ENCODE measurements at regions not wholly inside any gene's neighbourhood (a gene's known extent, or its start where the extent isn't known, plus 50 kb on each side); places are given as distances from the start of the nearest gene placed in this dataset.

GRCh38 chr6:128663238-128663637 lies 142.8 kb upstream of the PTPRK start:
- no peak for DNase-seq

DNA sequence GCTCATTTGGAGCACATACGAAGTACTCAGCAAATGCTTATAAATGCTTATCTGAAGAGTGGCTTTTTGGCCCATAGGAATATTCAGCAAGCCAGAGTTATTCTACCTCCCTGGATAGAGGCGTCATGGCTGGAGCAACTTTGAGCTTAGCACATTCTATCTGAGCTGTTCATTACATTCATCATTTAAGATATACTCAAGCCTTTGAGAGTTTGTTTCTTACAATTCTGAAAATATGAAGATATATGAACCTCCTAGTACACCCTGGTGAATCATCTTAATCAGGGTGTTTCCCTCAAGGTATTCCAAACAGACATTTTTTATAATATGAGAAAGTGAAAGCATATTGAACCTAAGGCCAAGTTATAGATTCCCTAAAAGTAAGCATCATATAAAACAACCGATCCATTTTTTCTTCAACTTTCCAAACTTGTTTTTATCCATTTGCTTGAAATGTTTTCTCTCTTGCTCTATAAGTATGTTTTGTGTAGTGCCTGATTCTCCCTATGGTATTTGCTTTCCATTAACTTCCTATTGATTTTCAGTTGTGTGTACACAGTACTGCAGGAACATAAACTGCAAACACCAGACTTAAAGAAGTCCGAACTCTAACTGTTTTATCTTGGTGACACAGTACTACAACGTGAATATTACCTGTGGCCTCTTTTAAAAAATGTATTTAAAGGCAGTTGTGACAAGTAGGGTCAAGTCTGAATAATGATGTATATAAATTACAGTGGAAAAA lies 139.7 kb upstream of the PTPRK start:
- no peak for DNase-seq

- DNase-seq = no peak
These were observed 138.9 kb upstream of the PTPRK start for GRCh38 chr6:128659276-128659675.

DNA sequence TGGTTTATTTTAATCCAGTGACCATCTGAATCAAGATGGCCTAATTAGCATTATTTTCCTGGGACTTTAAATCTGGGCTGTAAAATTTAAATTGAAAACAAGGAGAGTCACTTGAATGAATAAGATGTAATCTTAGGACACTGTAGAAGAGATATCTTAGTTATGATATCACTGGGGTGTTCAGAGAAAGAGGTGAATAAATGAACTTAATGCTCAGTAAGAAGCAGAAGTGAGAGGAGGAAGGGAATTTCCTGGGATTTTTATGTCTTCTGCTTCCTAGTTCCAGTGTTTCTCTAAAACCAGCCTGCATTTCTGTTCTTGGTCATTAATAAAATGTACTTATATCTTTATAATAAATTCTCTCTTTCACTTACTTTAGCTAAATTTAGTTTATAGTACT lies 136.8 kb upstream of the PTPRK start:
- DNase-seq = no peak

DNA sequence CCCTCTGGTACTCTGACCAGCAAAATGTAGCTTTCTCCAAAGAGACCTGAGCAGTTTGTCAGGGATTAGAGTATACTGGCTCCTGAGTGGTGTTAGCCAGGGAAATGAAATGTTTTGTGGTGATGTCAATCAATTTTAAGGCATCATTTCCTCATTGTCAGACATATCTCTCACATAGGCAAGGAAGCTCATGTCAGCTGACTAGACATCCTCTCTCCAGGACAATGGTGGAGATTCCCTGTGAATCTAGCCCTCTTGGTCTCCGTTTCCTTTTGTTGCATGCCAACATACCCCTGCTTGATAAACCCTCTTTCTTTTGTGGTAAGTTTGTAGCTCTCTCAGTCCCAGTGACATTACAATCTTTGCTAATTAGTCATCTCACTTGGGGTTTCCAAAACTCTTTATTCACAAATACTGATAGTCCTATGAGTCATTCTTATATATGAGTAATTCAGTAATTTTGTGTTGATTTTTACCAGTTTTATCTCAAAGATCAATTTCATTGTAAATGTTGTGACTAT lies 135.6 kb upstream of the PTPRK start:
- no peak for DNase-seq

DNA sequence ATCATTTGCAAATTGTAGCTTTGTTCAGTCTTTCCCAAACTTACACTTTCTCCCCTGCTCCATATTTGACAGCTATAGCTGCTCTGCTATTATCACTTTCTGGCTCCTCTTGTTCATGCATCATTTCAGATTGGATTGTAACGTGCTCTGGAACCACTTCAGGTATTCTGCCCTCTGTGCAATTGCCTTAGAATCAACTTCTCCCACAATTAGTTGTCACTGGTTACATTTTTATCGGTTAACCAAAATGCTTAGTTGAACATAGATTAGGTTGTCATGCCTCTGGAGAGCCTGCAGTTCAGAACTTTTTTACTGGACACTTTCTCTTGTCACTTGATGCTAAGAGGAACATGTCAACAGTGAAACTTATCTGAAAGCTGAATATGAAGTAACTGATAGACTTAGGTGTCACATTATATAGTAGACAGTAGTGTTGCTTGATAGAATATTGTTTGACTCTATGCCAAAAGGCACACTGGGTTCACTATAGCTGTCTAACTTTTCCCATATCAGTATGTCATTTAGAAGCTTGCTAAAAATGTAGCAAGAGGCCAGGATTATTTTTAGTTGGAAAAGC lies 127.7 kb upstream of the PTPRK start:
- no peak for DNase-seq

- DNase-seq = no peak
These were observed 121.7 kb upstream of the PTPRK start for GRCh38 chr6:128642132-128642531.

GRCh38 chr6:128641703-128642102 lies 121.3 kb upstream of the PTPRK start:
- DNase-seq = no peak

GRCh38 chr6:128638817-128639216 lies 118.4 kb upstream of the PTPRK start:
- DNase-seq = no peak

- DNase-seq = no peak
These were observed 114.8 kb upstream of the PTPRK start for GRCh38 chr6:128635219-128635618.

- DNase-seq = no peak
These were observed 111.7 kb upstream of the PTPRK start for GRCh38 chr6:128632131-128632530.

GRCh38 chr6:128631031-128631430 lies 110.6 kb upstream of the PTPRK start:
- DNase-seq = no peak

DNA sequence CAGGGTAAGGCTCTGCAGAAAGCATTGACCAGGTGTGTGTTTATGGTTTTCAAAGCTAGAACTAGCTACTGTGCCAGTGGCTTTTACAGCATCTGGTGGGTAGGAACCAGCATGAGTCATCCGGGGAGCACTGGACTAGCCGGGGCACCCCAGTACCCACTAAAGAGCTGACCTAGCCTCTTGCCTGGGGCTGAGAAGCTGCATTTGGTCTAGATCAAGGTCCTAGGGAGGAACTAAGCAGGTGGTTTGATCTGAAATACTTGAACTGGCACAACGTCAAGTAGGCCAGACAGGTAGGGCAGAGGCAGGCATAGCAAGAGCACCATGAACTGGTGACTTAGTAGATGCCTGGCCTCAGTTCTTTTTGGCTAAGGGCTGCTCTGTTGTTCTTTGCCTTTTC lies 109.8 kb upstream of the PTPRK start:
- DNase-seq = no peak

DNA sequence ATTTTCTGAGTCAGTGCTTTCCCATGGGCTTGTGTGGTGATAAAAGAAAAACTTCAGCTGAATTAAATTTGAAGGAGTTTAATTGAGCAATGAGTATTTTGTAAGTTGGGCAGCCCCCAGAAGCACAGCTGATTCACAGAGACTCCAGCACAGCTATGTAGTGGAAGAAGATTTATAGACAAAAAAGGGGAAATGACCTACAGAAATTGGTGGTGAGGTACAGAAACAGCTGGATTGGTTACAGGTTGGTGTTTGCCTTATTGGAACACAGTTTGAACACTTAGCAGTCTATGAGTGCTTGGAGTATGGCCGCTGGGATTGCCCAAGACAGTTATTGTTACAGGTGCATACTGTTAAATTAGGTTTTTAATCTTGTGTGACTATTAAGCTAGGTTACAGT lies 96.9 kb upstream of the PTPRK start:
- no peak for DNase-seq

DNA sequence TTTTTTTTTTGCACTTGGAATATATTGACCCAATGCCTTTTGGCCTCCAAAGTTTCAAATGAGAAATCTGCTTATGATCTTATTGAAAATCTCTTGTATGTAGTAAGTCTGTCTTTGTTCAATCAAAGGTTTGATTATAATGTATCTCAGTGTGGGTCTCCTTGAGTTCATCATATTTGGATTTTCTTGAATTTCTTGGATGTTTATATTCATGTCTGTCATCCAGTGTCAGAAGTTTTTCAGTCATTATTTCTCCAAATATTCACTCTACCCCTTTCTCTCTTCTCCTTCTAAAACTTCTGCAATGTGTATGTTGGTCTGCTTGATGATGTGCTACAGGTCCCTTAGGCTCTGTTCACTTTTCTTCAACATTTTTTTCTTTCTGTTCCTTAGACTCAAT lies 95.9 kb upstream of the PTPRK start:
- DNase-seq = no peak

GRCh38 chr6:128606611-128607010 lies 86.2 kb upstream of the PTPRK start:
- no peak for DNase-seq

DNA sequence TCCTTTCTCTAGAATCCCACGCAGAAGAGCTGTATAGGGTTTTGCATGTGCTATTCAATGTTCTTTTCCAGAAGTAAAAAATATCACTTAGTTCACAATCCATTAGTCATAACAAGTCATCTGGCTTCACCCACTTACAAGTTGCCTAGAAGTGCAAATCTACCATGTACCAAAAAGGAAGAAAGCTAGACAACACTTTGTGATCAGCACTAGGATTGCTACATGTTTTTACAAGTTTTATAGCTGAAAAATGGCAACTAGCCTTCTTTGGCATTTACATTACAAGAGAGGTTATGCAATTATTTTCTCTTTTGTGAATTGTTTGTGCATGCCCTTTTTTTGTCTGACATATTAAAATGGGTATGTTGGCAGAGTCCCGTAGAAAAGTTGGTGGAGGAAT lies 85.6 kb upstream of the PTPRK start:
- no peak for DNase-seq

DNA sequence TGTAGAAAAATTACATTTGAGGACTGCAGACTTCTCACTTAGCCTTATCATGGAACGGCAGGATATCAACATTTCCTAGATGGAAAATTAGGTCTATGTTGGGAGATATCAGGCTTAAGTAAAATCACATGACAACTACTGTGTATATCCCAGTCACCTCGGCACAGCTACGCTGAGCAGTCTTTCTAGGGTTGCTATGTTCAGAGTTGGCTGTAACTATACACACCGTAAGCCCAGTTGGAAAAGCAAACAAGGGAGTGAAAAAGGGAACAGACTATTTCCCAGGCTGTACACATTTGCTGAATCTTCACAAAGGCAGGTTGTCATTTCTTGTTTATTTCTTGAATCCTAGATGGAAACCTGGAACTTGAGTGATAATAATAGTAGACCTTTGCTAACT lies 80.7 kb upstream of the PTPRK start:
- no peak for DNase-seq

DNA sequence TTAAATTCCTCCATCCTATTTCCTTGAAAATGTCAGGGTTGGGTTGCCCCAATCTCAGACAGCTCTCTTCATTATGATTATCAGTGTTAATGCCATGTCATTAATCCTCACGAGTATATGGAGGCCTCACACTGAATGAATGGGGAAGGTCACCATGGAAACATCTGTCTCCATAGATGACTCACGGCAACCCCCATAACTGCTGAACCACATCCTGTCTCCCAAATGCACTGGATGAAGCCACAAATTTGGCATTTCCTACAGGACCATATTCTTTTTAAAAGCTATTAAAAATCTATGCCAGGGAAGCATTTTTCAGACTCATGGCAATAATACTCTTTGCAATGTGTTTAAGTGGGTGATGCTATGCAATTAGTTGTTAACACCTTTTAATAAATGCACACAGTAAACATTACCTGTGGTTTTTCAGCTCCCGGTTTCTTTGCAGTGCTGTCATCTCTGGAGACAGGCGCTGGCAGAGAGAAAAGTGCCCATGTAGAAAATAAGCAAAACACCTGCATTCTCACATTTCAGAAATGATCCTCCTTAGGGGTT lies 80.1 kb upstream of the PTPRK start:
- DNase-seq = no peak

DNA sequence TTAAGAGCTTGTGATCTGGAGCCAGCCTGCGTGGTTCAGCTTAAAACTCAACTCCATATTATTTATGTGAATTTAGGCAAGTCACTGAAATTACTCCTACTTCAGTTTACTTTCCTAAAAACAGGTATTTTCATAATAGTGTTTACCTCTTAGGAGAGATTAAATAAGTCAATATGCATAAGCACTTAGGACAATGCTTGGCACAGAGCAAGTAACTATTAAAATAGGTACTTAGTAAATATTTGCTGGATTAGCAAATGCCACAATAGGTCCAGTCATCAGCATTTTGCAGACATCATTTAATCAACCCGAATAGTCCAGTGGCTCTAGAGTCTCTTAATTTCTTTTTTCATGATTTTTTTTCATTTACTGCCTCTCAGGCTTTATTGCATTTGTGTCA lies 78.6 kb upstream of the PTPRK start:
- DNase-seq = no peak

DNA sequence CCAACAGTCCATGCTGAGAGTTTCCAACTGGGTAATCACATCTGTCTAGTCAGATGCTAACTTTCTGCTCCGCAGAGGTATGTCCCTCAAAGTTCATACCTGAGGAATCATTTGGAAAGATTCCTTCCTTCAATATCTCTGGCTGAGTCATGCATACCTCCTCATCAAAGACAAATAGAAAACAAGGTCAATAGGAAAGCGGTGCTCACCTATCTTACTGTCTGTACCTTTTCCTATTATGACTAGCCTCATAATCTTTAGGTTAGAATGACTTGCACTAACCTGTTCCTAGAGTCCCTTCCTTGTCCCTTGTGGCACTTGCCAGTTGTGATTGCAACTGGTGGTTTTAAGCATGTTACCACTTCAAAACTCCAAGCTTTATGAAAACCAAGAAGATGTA lies 78.2 kb upstream of the PTPRK start:
- no peak for DNase-seq

GRCh38 chr6:128597956-128598355 lies 77.6 kb upstream of the PTPRK start:
- DNase-seq = no peak

DNA sequence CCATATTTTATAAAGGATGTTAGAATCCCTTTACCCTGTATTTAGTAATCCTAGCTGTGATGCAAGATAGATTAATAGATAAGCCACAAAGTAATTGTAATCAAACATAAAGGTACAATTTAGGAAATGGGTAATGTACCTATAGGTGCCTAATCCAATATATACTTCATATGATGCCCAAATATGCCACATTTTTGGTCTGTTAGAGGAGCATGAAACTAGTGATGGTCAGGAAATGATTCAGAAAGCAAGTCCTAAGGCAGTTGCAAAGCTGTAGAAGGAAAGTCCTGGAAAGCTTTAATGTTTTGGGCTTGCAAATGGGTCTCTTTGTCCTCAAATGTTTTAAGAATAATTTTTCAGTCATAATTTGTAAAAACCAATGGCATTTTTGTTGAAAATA lies 76.6 kb upstream of the PTPRK start:
- DNase-seq = no peak

DNA sequence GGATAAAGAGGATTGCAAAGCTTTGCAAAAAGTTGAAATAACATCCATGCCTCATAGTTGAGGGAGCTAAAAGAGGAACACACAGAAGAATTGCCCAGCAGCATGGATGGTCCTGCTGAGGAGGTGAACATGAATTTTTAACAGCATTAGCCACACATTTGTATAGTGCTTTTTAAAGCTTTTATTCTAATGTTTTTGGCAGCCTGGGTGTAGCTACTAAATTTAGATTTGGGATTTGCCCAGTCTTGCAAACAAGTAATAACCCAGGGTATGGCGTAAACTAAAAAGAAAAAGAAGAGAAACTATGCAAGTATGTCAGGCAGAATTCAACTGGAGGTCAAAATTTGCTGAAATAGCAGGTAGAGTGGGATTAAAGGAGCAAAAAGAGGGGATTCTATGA lies 75.1 kb upstream of the PTPRK start:
- no peak for DNase-seq

Measured in hindlimb muscle (tissue), 1 donor.